Neural crest cell (in vitro differentiated cells): ENCODE measurements at regions not wholly inside any gene's neighbourhood (a gene's known extent, or its start where the extent isn't known, plus 50 kb on each side); places are given as distances from the start of the nearest gene placed in this dataset.

Experiments
- DNase-seq: peaks from one replicate; pipeline ENCODE4 v3.0.0; 2021; ENCODE audit warnings: low read depth, mixed read lengths, low spot score
- H3K27ac Mint-ChIP-seq: one replicate; pipeline ENCODE4 v1.8.0; 2021; ENCODE audit warnings: mild to moderate bottlenecking, mixed read lengths; ENCODE audit not compliant: unreplicated experiment
- H3K27me3 Mint-ChIP-seq: 2 replicates; pipeline ENCODE4 v1.8.0; 2021; ENCODE audit warnings: low read depth, mild to moderate bottlenecking, mixed read lengths
- H3K36me3 Mint-ChIP-seq: 2 replicates; pipeline ENCODE4 v1.8.0; 2021; ENCODE audit warnings: low read depth, mild to moderate bottlenecking, mixed read lengths
- H3K4me1 Mint-ChIP-seq: 2 replicates; pipeline ENCODE4 v1.8.0; 2021; ENCODE audit warnings: mixed read lengths
- H3K4me3 Mint-ChIP-seq: one replicate; pipeline ENCODE4 v1.8.0; 2021; ENCODE audit warnings: mild to moderate bottlenecking, mixed read lengths
- H3K9me3 Mint-ChIP-seq: 2 replicates; pipeline ENCODE4 v1.8.0; 2021; ENCODE audit warnings: mixed read lengths
- TF ChIP-seq, protein P1 (sequence below): fragments of 200-600 bp; sonication (generic); conservative IDR thresholded peaks from 2 replicates; pipeline ENCODE4 v1.5.0; 2021; ENCODE audit warnings: antibody characterized with exemption, mild to moderate bottlenecking

GRCh38 chr3:118436697-118437262 lies 597.9 kb downstream of the IGSF11 start:
- no peak for DNase-seq
- no peaks in the 10 kb centered on the region for H3K36me3 Mint-ChIP-seq
- no peaks in the 10 kb centered on the region for H3K27me3 Mint-ChIP-seq
- TF ChIP-seq, protein P1, sequence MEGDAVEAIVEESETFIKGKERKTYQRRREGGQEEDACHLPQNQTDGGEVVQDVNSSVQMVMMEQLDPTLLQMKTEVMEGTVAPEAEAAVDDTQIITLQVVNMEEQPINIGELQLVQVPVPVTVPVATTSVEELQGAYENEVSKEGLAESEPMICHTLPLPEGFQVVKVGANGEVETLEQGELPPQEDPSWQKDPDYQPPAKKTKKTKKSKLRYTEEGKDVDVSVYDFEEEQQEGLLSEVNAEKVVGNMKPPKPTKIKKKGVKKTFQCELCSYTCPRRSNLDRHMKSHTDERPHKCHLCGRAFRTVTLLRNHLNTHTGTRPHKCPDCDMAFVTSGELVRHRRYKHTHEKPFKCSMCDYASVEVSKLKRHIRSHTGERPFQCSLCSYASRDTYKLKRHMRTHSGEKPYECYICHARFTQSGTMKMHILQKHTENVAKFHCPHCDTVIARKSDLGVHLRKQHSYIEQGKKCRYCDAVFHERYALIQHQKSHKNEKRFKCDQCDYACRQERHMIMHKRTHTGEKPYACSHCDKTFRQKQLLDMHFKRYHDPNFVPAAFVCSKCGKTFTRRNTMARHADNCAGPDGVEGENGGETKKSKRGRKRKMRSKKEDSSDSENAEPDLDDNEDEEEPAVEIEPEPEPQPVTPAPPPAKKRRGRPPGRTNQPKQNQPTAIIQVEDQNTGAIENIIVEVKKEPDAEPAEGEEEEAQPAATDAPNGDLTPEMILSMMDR = no peak
- H3K9me3 Mint-ChIP-seq = no peaks in the 10 kb centered on the region
- no peak overlapping the region for H3K4me3 Mint-ChIP-seq
- no peak overlapping the region for H3K27ac Mint-ChIP-seq
- no peaks in the 10 kb centered on the region for H3K4me1 Mint-ChIP-seq

DNA sequence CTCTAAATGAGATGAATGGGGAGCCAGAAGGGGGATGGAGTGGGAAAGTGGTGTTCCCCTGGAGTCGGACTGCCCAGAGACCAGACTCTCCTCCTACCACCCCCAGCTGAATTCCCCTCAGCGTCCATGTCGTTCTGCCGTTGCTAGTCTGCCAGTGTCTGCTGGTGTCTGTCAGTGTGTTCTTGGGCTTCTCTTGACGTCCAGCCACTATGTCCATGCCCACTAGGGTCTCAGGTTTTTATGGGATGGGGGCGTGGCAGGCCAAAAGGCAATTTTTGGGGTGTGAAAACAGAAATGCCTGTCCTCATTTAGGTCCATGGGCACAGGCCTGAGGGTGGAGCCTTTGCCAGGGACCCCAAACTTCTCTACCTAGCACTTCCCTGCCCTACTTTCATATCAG lies 589.6 kb downstream of the IGSF11 start:
- Mint-ChIP-seq H3K4me3 (no peak overlapping the region), H3K27ac (no peak overlapping the region), H3K9me3 (no peaks in the 10 kb centered on the region), H3K4me1 (no peaks in the 10 kb centered on the region), H3K27me3 (no peaks in the 10 kb centered on the region), H3K36me3 (no peaks in the 10 kb centered on the region)
- TF ChIP-seq, protein P1 = no peak
- no peak for DNase-seq

GRCh38 chr3:118447339-118447738 lies 587.3 kb downstream of the IGSF11 start:
- H3K27ac Mint-ChIP-seq = no peak overlapping the region
- peaks cover 14% of the 10 kb centered on the region for H3K9me3 Mint-ChIP-seq
- DNase-seq = no peak
- TF ChIP-seq, protein P1 = no peak
- peaks cover 5% of the 10 kb centered on the region for H3K36me3 Mint-ChIP-seq
- no peaks in the 10 kb centered on the region for H3K4me1 Mint-ChIP-seq
- no peak overlapping the region for H3K4me3 Mint-ChIP-seq
- H3K27me3 Mint-ChIP-seq = no peaks in the 10 kb centered on the region

DNA sequence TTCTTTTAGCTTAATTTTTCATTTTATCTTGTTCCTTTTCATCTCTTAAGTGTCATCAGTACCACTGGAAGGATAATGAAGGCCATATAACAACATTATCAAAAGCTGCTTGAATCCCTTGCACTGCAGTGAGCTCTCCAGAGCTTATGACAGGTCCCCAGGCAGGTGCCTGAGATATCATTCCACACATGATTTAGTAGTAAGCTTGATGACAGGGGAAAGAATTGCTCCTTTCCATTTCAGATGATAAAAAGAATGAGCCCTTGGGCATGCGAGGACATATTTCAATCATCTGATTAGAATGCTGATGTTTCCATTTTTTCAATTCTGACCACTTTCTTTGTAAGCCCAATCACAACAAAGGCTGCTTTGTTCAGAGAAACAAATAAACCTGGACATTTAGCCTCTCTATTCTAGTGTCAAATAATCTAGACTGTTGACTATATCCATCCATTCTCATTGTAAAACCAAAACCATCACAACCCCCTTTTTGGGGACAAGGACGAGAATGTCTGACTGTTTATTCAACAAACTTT lies 567.8 kb downstream of the IGSF11 start:
- Mint-ChIP-seq H3K9me3 (peaks cover 10% of the 10 kb centered on the region), H3K27ac (no peak overlapping the region), H3K4me3 (no peak overlapping the region), H3K4me1 (peaks cover 5% of the 10 kb centered on the region), H3K27me3 (no peaks in the 10 kb centered on the region), H3K36me3 (peaks cover 3% of the 10 kb centered on the region)
- TF ChIP-seq, protein P1 = no peak
- DNase-seq = no peak

GRCh38 chr3:118468801-118469200 lies 565.8 kb downstream of the IGSF11 start:
- Mint-ChIP-seq H3K27ac (no peak overlapping the region), H3K4me1 (peaks cover 5% of the 10 kb centered on the region), H3K9me3 (peaks cover 10% of the 10 kb centered on the region), H3K36me3 (peaks cover 3% of the 10 kb centered on the region), H3K27me3 (no peaks in the 10 kb centered on the region), H3K4me3 (no peak overlapping the region)
- TF ChIP-seq, protein P1 = no peak
- no peak for DNase-seq
